ENCODE measurements at regions not wholly inside any gene's neighbourhood (a gene's known extent, or its start where the extent isn't known, plus 50 kb on each side); places are given as distances from the start of the nearest gene placed in this dataset.

- no peaks in the 10 kb centered on the region for H3K4me1 Mint-ChIP-seq
- POLR2A ChIA-PET = no interaction called here
- no peak overlapping the region for H3K4me3 Mint-ChIP-seq
- CTCF ChIA-PET = no interaction called here
- no peaks in the 10 kb centered on the region for H3K36me3 Mint-ChIP-seq (ENCODE audit: low read depth)
- no peak overlapping the region for H3K27ac Mint-ChIP-seq
- H3K27me3 Mint-ChIP-seq = no peaks in the 10 kb centered on the region
- H3K9me3 Mint-ChIP-seq = no peaks in the 10 kb centered on the region
- DNase-seq = no peak
Measured at GRCh38 chr5:93280518-93280917, 300.5 kb downstream of the NR2F1-AS1 start.

- ChIA-PET POLR2A (no interaction called here), CTCF (no interaction called here)
- no peak for DNase-seq
- Mint-ChIP-seq H3K4me3 (no peak overlapping the region), H3K27me3 (no peaks in the 10 kb centered on the region), H3K9me3 (no peaks in the 10 kb centered on the region), H3K4me1 (no peaks in the 10 kb centered on the region), H3K36me3 (ENCODE audit: low read depth) (no peaks in the 10 kb centered on the region), H3K27ac (no peak overlapping the region)
Measured at GRCh38 chr5:93279296-93279963, 301.6 kb downstream of the NR2F1-AS1 start.

DNA sequence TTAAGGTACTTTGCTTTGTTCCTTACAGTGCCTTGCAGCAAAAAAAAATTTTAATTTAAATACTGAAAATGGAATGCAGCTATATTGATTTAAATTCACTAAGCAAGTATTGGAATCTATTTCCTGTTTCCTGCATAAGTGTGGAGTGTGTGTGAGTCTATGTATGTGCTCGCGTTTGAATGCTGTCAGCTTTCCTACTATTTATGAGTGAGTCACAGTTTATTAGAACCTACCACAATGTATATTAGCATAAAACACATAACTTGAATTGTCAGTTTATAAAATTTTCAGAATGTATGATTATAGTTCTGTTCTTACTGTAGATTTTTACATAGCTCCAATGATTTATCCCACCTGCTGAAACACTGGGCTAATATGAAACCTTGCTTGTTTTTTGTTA is 302.1 kb downstream of the NR2F1-AS1 start:
- ChIA-PET POLR2A (no interaction called here), CTCF (no interaction called here)
- Mint-ChIP-seq H3K4me1 (no peaks in the 10 kb centered on the region), H3K27me3 (no peaks in the 10 kb centered on the region), H3K9me3 (no peaks in the 10 kb centered on the region), H3K4me3 (no peak overlapping the region), H3K36me3 (ENCODE audit: low read depth) (no peaks in the 10 kb centered on the region), H3K27ac (no peak overlapping the region)
- no peak for DNase-seq

GRCh38 chr5:93277051-93277450 is 304.0 kb downstream of the NR2F1-AS1 start:
- ChIA-PET CTCF (no interaction called here), POLR2A (no interaction called here)
- Mint-ChIP-seq H3K4me3 (no peak overlapping the region), H3K36me3 (ENCODE audit: low read depth) (no peaks in the 10 kb centered on the region), H3K27me3 (no peaks in the 10 kb centered on the region), H3K27ac (no peak overlapping the region), H3K9me3 (no peaks in the 10 kb centered on the region), H3K4me1 (no peaks in the 10 kb centered on the region)
- DNase-seq = no peak

DNA sequence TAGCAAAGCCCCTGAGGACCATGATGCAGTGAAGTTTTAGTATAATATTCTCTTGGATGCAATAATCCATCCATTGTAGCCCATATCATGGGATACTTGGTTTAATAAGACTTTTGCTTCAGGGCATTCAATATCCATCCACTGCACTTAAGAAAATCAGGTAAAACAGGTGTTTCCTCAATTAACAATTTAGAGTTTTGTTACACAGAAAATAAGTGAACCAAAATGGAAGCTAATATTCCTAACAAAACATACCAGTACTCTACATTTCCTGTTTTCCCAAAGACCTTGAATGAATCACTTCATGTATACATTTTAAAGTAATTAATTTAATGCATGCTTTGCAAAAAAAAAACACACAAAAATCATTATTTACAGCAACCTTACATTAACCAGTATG is 305.6 kb downstream of the NR2F1-AS1 start:
- no peaks in the 10 kb centered on the region for H3K4me1 Mint-ChIP-seq
- no peak for DNase-seq
- H3K36me3 Mint-ChIP-seq (ENCODE audit: low read depth) = no peaks in the 10 kb centered on the region
- no peak overlapping the region for H3K27ac Mint-ChIP-seq
- no peaks in the 10 kb centered on the region for H3K9me3 Mint-ChIP-seq
- ChIA-PET POLR2A (no interaction called here), CTCF (no interaction called here)
- H3K27me3 Mint-ChIP-seq = no peaks in the 10 kb centered on the region
- H3K4me3 Mint-ChIP-seq = no peak overlapping the region

- H3K4me1 Mint-ChIP-seq = no peaks in the 10 kb centered on the region
- H3K4me3 Mint-ChIP-seq = no peak overlapping the region
- no peak overlapping the region for H3K27ac Mint-ChIP-seq
- no peaks in the 10 kb centered on the region for H3K9me3 Mint-ChIP-seq
- DNase-seq = no peak
- ChIA-PET CTCF (no interaction called here), POLR2A (no interaction called here)
- no peaks in the 10 kb centered on the region for H3K27me3 Mint-ChIP-seq
- H3K36me3 Mint-ChIP-seq (ENCODE audit: low read depth) = no peaks in the 10 kb centered on the region
Measured at GRCh38 chr5:93274291-93274690, 306.7 kb downstream of the NR2F1-AS1 start.

DNA sequence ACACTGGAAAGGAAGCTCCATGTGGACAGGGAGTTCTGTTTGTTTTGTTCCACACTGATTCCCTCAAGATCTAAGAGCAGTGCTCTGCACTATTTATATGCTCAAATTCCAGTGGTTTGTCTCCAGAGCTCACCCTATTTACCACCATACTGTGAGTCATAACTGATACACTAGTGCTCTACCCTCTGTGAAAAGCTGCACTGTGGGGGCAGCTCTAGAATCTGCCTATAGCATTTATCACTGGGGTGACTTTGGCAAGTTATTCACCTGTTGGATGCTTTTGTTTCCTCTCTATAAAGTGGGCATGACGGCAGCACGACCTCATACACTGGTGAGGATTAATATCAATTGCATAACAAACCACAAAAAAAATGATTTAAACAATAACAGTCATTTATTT is 307.8 kb downstream of the NR2F1-AS1 start:
- Mint-ChIP-seq H3K9me3 (peaks cover 4% of the 10 kb centered on the region), H3K4me3 (no peak overlapping the region), H3K36me3 (ENCODE audit: low read depth) (no peaks in the 10 kb centered on the region), H3K4me1 (no peaks in the 10 kb centered on the region), H3K27ac (no peak overlapping the region), H3K27me3 (no peaks in the 10 kb centered on the region)
- ChIA-PET CTCF (interaction anchor here (1.1 kb wide), 1 partner anchor 14 kb away, joined by 3 read pairs; no protein-coding TSS in a partner anchor), POLR2A (no interaction called here)
- DNase-seq = no peak

GRCh38 chr5:93272108-93272507 is 308.9 kb downstream of the NR2F1-AS1 start:
- no peak overlapping the region for H3K4me3 Mint-ChIP-seq
- no peak overlapping the region for H3K27ac Mint-ChIP-seq
- POLR2A ChIA-PET = no interaction called here
- CTCF ChIA-PET = no interaction called here
- no peak for DNase-seq
- no peaks in the 10 kb centered on the region for H3K27me3 Mint-ChIP-seq
- H3K4me1 Mint-ChIP-seq = no peaks in the 10 kb centered on the region
- H3K9me3 Mint-ChIP-seq = peaks cover 4% of the 10 kb centered on the region
- H3K36me3 Mint-ChIP-seq (ENCODE audit: low read depth) = no peaks in the 10 kb centered on the region

DNA sequence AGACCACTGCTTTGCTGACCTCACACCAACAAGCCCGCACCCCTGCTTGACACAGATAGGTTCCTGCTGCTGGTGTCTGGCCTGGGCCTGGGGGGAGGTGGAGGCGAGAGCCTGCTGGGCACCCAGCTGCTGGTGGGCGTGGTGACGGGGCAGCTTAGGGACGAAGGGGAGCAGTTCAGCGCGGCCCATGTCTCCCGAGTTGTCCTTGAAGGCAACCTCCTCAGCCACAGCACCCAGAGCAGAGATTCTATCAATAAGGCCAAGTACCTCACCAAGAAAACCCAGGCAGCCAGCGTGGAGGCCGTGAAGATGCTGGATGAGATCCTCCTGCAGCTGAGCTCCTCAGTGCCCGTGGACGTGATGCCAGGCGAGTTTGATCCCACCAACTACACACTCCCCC is 313.3 kb downstream of the NR2F1-AS1 start:
- DNase-seq = no peak
- ChIA-PET CTCF (no interaction called here), POLR2A (no interaction called here)
- Mint-ChIP-seq H3K4me1 (no peaks in the 10 kb centered on the region), H3K27ac (no peak overlapping the region), H3K4me3 (no peak overlapping the region), H3K9me3 (peaks cover 4% of the 10 kb centered on the region), H3K36me3 (ENCODE audit: low read depth) (no peaks in the 10 kb centered on the region), H3K27me3 (no peaks in the 10 kb centered on the region)

DNA sequence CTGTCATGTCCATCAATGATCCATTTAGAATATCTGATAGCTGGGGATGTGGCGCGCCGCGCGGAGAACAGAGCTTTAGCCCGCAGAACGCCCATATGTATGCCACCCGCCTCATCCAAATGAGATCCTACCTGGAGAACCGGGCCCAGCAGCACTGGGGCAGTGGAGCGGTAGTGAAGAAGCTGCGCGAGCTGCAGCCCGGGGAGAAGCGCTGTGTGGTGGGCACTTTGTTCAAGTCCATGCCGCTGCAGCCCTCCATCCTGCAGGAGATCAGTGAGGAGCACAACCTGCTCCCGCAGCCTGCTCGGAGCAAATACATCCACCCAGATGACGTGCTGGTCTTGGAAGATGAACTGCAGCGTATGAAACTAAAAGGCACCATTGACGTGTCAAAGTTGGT is 313.7 kb downstream of the NR2F1-AS1 start:
- Mint-ChIP-seq H3K4me3 (no peak overlapping the region), H3K4me1 (no peaks in the 10 kb centered on the region), H3K27me3 (no peaks in the 10 kb centered on the region), H3K9me3 (peaks cover 4% of the 10 kb centered on the region), H3K27ac (no peak overlapping the region), H3K36me3 (ENCODE audit: low read depth) (no peaks in the 10 kb centered on the region)
- no peak for DNase-seq
- ChIA-PET POLR2A (no interaction called here), CTCF (no interaction called here)

- CTCF ChIA-PET = no interaction called here
- POLR2A ChIA-PET = no interaction called here
- Mint-ChIP-seq H3K36me3 (ENCODE audit: low read depth) (no peaks in the 10 kb centered on the region), H3K4me1 (no peaks in the 10 kb centered on the region), H3K9me3 (no peaks in the 10 kb centered on the region), H3K27ac (no peak overlapping the region), H3K27me3 (no peaks in the 10 kb centered on the region), H3K4me3 (no peak overlapping the region)
- no peak for DNase-seq
Measured at GRCh38 chr5:93257616-93258015, 323.4 kb downstream of the NR2F1-AS1 start.

GRCh38 chr5:93255796-93256195 is 325.2 kb downstream of the NR2F1-AS1 start:
- DNase-seq = no peak
- Mint-ChIP-seq H3K4me1 (no peaks in the 10 kb centered on the region), H3K27ac (no peak overlapping the region), H3K36me3 (ENCODE audit: low read depth) (no peaks in the 10 kb centered on the region), H3K9me3 (no peaks in the 10 kb centered on the region), H3K27me3 (no peaks in the 10 kb centered on the region), H3K4me3 (no peak overlapping the region)
- POLR2A ChIA-PET = no interaction called here
- CTCF ChIA-PET = no interaction called here

DNA sequence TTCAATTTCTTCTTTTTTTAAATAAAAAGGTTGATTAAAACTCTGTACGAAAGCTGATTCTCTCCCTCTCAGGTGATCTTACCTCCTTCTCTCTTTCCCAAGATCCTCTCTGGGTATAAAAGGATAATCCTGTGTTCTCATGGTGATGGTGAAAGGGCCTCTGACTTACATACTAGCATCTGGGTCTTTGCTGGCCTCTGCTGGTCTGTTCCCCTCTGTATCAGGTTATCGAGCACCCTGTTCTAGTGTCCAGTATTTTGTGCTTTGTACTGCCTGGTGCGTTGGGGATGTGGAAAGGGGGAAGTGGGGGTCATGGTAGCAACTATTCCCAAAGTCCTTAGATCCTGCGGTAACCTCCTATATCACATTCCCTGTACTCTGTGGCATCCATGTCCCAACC is 328.9 kb downstream of the NR2F1-AS1 start:
- POLR2A ChIA-PET = no interaction called here
- Mint-ChIP-seq H3K4me3 (no peak overlapping the region), H3K4me1 (no peaks in the 10 kb centered on the region), H3K27me3 (no peaks in the 10 kb centered on the region), H3K27ac (no peak overlapping the region), H3K9me3 (no peaks in the 10 kb centered on the region), H3K36me3 (ENCODE audit: low read depth) (no peaks in the 10 kb centered on the region)
- no peak for DNase-seq
- CTCF ChIA-PET = no interaction called here

- no peak for DNase-seq
- H3K27me3 Mint-ChIP-seq = no peaks in the 10 kb centered on the region
- H3K27ac Mint-ChIP-seq = no peak overlapping the region
- no peaks in the 10 kb centered on the region for H3K4me1 Mint-ChIP-seq
- H3K36me3 Mint-ChIP-seq (ENCODE audit: low read depth) = no peaks in the 10 kb centered on the region
- ChIA-PET CTCF (no interaction called here), POLR2A (no interaction called here)
- no peak overlapping the region for H3K4me3 Mint-ChIP-seq
- H3K9me3 Mint-ChIP-seq = no peaks in the 10 kb centered on the region
Measured at GRCh38 chr5:93251347-93251746, 329.7 kb downstream of the NR2F1-AS1 start.

All from activated CD4-positive, alpha-beta T cell treated with anti-CD3 and anti-CD28 coated beads, Interleukin-2, amount 10 ng/mL, durations not matched to agents 7 days and 5 days (primary cell).